ENCODE measurements at regions not wholly inside any gene's neighbourhood (a gene's known extent, or its start where the extent isn't known, plus 50 kb on each side); places are given as distances from the start of the nearest gene placed in this dataset.

- no peak overlapping the region for H3K27ac ChIP-seq
- TF ChIP-seq ZFX (IDR thresholded peaks at IDR 0.05; ENCODE audit: borderline replicate concordance) (no peak), CTCF (IDR thresholded peaks at IDR 0.05) (no peak)
Observed at GRCh38 chr7:106987777-106988176, 56.7 kb upstream of the PRKAR2B start.

GRCh38 chr7:106992511-106992910 is 52.0 kb upstream of the PRKAR2B start:
- no peak for TF ChIP-seq ZFX (IDR thresholded peaks at IDR 0.05; ENCODE audit: borderline replicate concordance)
- no peak for TF ChIP-seq CTCF (IDR thresholded peaks at IDR 0.05)
- H3K27ac ChIP-seq = no peak overlapping the region
